HG03520 (cell line): ENCODE measurements at regions not wholly inside any gene's neighbourhood (a gene's known extent, or its start where the extent isn't known, plus 50 kb on each side); places are given as distances from the start of the nearest gene placed in this dataset.

Experiments
- ATAC-seq: cut with Tn5 transposase; IDR thresholded peaks from one replicate; pipeline ENCODE4 v1.9.1; 2021; ENCODE audit warnings: mild to moderate bottlenecking, moderate library complexity; ENCODE audit not compliant: unreplicated experiment

- no peak for ATAC-seq
Measured at GRCh38 chr5:174326372-174326771, 280.9 kb downstream of the NSG2 start.

GRCh38 chr5:174327317-174327864 lies 281.9 kb downstream of the NSG2 start:
- no peak for ATAC-seq

- no peak for ATAC-seq
Measured at GRCh38 chr5:174327896-174328295, 282.4 kb downstream of the NSG2 start.

- ATAC-seq, result no peak
Measured at GRCh38 chr5:174328631-174329299, 283.3 kb downstream of the NSG2 start.

GRCh38 chr5:174329738-174330137 lies 284.2 kb downstream of the NSG2 start:
- ATAC-seq, result no peak

GRCh38 chr5:174335682-174336364 lies 290.3 kb downstream of the NSG2 start:
- no peak for ATAC-seq

- ATAC-seq, result no peak
Measured at GRCh38 chr5:174336479-174336878, 291.0 kb downstream of the NSG2 start.

- ATAC-seq, result no peak
Measured at GRCh38 chr5:174337276-174338184, 292.0 kb downstream of the NSG2 start.

GRCh38 chr5:174338185-174339010 lies 292.9 kb downstream of the NSG2 start:
- no peak for ATAC-seq

GRCh38 chr5:174339130-174339529 lies 293.6 kb downstream of the NSG2 start:
- ATAC-seq, result no peak

- no peak for ATAC-seq
Measured at GRCh38 chr5:174340226-174340625, 294.7 kb downstream of the NSG2 start.

- ATAC-seq, result no peak
Measured at GRCh38 chr5:174342696-174343095, 297.2 kb downstream of the NSG2 start.

- no peak for ATAC-seq
Measured at GRCh38 chr5:174343826-174344225, 298.3 kb downstream of the NSG2 start.

GRCh38 chr5:174344335-174344734 lies 298.8 kb downstream of the NSG2 start:
- no peak for ATAC-seq

- ATAC-seq, result no peak
Measured at GRCh38 chr5:174347183-174347582, 301.7 kb downstream of the NSG2 start.

GRCh38 chr5:174348311-174348981 lies 302.9 kb downstream of the NSG2 start:
- no peak for ATAC-seq

- no peak for ATAC-seq
Measured at GRCh38 chr5:174352681-174353080, 307.2 kb downstream of the NSG2 start.

GRCh38 chr5:174354571-174354970 lies 309.1 kb downstream of the NSG2 start:
- no peak for ATAC-seq

- no peak for ATAC-seq
Measured at GRCh38 chr5:174355208-174355612, 309.7 kb downstream of the NSG2 start.

- no peak for ATAC-seq
Measured at GRCh38 chr5:174355995-174356394, 310.5 kb downstream of the NSG2 start.
